DND-41 (cell line): ENCODE measurements at regions not wholly inside any gene's neighbourhood (a gene's known extent, or its start where the extent isn't known, plus 50 kb on each side); places are given as distances from the start of the nearest gene placed in this dataset.

Experiments
- ATAC-seq: fragments of 200-7000 bp; cut with Tn5 transposase; 3 replicates; pipeline ENCODE4 v1.9.1; 2021; ENCODE audit warnings: low read depth; ENCODE audit not compliant: insufficient read depth
- DNase-seq: peaks from one replicate; pipeline ENCODE4 v3.0.0-alpha.2; 2020
- H2AFZ ChIP-seq: 2 replicates; pipeline ENCODE4 v1.6.0; 2012; ENCODE audit warnings: low read depth, low read length
- H3K27ac ChIP-seq: 2 replicates; pipeline ENCODE4 v1.5.1; 2012; ENCODE audit warnings: low read length, inconsistent platforms
- H3K27me3 ChIP-seq: fragments of 200-600 bp; sonication (generic); 2 replicates; pipeline ENCODE4 v1.6.0; 2012; ENCODE audit warnings: low read length, mild to moderate bottlenecking, inconsistent platforms; ENCODE audit not compliant: insufficient read depth, poor library complexity
- H3K36me3 ChIP-seq: 2 replicates; pipeline ENCODE4 v1.5.1; 2012; ENCODE audit warnings: low read length, inconsistent platforms; ENCODE audit not compliant: insufficient read depth
- H3K4me1 ChIP-seq: 2 replicates; pipeline ENCODE4 v1.5.1; 2012; ENCODE audit warnings: mild to moderate bottlenecking, low read length; ENCODE audit not compliant: insufficient read depth
- H3K4me2 ChIP-seq: 2 replicates; pipeline ENCODE4 v1.6.0; 2012; ENCODE audit warnings: mild to moderate bottlenecking, moderate library complexity, low read length, inconsistent platforms; ENCODE audit not compliant: insufficient read depth
- H3K4me3 ChIP-seq, 2 experiments: fragments of 200-600 bp in 1 of 2; shearing (Covaris generic) in 1 of 2; 2 replicates each; pipeline ENCODE4 v1.5.1; 2012 to 2016; ENCODE audit warnings: inconsistent platforms in 2 of 2, low read length in 2 of 2, mild to moderate bottlenecking in 2 of 2, low read depth in 1 of 2, moderate library complexity in 1 of 2
- H3K79me2 ChIP-seq: 2 replicates; pipeline ENCODE4 v1.6.0; 2012; ENCODE audit warnings: low read length, inconsistent platforms; ENCODE audit not compliant: insufficient read depth
- H3K9ac ChIP-seq: 2 replicates; pipeline ENCODE4 v1.6.0; 2012; ENCODE audit warnings: low read depth, mild to moderate bottlenecking, inconsistent platforms, low read length, moderate library complexity
- H3K9me3 ChIP-seq: 2 replicates; pipeline ENCODE4 v1.5.1; 2012; ENCODE audit warnings: low read length, moderate library complexity, mild to moderate bottlenecking, inconsistent platforms; ENCODE audit not compliant: insufficient read depth, severe bottlenecking
- H4K20me1 ChIP-seq: 2 replicates; pipeline ENCODE4 v1.6.0; 2012; ENCODE audit warnings: low read length; ENCODE audit not compliant: insufficient read depth
- EZH2 ChIP-seq: IDR thresholded peaks from 3 replicates; pipeline ENCODE4 v1.6.1; 2012; ENCODE audit warnings: borderline replicate concordance, low read depth, mild to moderate bottlenecking, moderate library complexity, low read length, inconsistent platforms; ENCODE audit not compliant: severe bottlenecking
- TF ChIP-seq, protein P1 (sequence below): IDR thresholded peaks from 2 replicates; pipeline ENCODE4 v1.5.1; 2012; ENCODE audit warnings: borderline replicate concordance, low read length, moderate library complexity, mild to moderate bottlenecking; ENCODE audit not compliant: poor library complexity, severe bottlenecking; ENCODE audit errors: extremely low read depth

DNA sequence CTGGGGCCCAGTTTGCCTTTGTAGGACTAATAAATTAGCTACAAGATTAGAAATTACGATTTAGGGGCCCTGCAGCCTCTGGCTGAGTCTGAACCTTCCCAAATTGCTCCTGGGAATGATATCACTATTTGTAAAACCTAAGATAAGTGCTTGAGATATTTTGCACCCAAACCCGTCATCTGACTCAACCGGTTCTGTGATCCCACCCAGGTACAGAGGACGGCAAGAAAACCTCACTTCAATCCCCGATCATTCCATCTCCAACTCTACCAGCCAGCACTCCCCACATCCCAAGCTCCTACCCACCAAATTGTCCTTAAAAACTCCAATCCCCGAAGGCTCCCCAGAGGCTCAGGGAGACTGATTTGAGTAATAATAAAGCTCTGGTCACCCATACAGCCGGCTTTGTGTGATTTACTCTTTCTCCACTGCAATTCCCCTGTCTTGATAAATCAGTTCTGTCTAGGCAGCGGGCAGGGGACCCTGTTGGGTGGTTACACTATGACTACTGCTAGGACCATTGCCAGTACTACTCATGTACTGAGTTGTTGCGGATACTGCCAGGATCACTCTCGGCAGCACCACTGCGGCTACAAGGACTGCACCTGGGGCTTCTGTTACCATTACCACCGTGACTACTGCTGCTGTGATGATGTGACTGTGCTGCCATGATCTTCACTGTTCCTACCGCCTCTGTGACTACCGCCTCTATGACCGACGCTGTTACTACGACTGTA, 73.1 kb downstream of the IRF8 start:
- H3K4me3 ChIP-seq, result no peak overlapping the region
- no peak for DNase-seq
- no peak for ATAC-seq
- H3K36me3 ChIP-seq, result no peaks in the 10 kb centered on the region
- H3K4me1 ChIP-seq, result no peaks in the 10 kb centered on the region
- H3K4me2 ChIP-seq, result no peak overlapping the region
- no peaks in the 10 kb centered on the region for H3K27me3 ChIP-seq
- no peak overlapping the region for H3K9ac ChIP-seq
- peaks cover 5% of the 10 kb centered on the region for H3K9me3 ChIP-seq
- H4K20me1 ChIP-seq, result no peaks in the 10 kb centered on the region; the same call in 1 of the 2 replicates
- no peaks in the 10 kb centered on the region for H3K79me2 ChIP-seq
- H2AFZ ChIP-seq, result no peak overlapping the region
- no peak for TF ChIP-seq EZH2
- TF ChIP-seq, protein P1, sequence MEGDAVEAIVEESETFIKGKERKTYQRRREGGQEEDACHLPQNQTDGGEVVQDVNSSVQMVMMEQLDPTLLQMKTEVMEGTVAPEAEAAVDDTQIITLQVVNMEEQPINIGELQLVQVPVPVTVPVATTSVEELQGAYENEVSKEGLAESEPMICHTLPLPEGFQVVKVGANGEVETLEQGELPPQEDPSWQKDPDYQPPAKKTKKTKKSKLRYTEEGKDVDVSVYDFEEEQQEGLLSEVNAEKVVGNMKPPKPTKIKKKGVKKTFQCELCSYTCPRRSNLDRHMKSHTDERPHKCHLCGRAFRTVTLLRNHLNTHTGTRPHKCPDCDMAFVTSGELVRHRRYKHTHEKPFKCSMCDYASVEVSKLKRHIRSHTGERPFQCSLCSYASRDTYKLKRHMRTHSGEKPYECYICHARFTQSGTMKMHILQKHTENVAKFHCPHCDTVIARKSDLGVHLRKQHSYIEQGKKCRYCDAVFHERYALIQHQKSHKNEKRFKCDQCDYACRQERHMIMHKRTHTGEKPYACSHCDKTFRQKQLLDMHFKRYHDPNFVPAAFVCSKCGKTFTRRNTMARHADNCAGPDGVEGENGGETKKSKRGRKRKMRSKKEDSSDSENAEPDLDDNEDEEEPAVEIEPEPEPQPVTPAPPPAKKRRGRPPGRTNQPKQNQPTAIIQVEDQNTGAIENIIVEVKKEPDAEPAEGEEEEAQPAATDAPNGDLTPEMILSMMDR, result no peak
- no peak overlapping the region for H3K27ac ChIP-seq

DNA sequence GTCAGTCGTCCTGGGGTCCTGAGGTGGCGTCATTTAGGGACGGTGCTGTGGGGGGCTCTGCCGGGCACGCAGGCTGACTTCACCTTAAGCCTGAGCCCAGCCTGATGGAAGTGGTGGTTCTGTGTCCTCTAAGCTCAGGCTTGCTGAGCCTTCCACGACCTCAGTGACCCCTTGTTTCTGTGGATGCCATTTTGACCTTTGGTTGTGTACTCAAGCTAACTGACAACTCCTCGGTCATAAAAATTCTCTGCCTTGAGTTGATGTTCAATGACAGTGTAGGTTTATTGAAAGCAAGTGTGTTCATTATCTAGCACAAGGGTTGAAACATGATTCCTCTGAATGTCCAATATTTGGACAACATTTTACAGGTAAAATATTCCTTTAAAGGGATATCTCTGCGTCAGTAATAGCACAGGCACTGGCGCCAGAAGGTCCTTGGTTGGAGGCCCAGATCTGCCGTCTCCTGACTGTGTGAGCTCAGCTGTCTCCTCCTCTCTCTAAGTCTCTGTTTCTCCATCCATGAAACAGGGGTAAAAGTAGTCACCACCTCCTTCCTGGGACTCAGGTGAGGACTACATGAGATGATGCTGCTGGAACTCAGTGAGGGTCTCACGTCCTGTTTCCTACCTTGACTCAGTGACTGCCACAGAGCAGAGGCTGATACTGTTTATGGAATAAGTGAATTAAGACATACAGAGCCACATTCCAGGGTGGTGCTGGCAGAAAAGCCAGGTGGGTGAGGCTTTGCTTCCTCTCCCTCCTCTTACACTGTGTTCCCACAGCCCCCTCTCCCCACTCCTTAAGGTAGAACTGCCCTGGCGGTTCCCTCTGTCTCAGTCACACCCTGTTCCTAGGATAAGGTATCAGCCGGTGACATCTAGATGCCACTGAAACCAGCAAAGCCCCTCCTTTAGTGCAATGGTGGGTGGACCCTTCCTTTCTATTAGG, 75.7 kb downstream of the IRF8 start:
- ATAC-seq, result no peak
- H3K79me2 ChIP-seq, result no peaks in the 10 kb centered on the region
- no peaks in the 10 kb centered on the region for H3K36me3 ChIP-seq
- no peak overlapping the region for H3K4me2 ChIP-seq
- H2AFZ ChIP-seq, result no peak overlapping the region
- H3K4me3 ChIP-seq, result no peak overlapping the region
- H3K4me1 ChIP-seq, result no peaks in the 10 kb centered on the region
- no peak overlapping the region for H3K9ac ChIP-seq
- H3K27me3 ChIP-seq, result no peaks in the 10 kb centered on the region
- H4K20me1 ChIP-seq, result no peaks in the 10 kb centered on the region
- no peak for DNase-seq
- no peak overlapping the region for H3K27ac ChIP-seq
- TF ChIP-seq, protein P1, result no peak
- no peak for TF ChIP-seq EZH2
- H3K9me3 ChIP-seq, result peaks cover 5% of the 10 kb centered on the region

DNA sequence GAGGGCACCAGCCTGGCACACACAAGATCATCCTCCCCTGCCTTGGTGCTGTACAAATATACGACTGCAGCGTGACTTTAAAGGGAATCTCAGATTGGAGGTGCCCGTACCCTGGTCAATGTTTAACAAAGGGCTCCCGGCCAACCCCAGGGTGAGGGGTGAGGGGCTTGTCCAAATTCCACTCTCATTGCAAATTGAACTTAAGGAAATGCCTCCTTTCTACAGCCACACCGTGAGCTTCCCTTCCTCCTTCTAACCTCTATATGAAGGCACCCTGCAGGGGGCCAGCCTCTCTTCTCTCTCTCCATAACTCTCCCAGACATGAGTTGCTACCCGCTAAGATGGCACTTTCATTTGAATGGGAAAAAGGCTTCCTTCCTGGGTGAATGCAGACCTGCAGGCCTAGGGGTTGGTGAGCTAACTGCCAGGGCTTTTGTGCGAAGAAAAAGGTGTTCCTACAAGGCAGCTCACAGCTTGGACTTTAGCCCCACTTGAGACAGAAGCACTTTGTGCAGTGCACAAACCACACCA, 76.6 kb downstream of the IRF8 start:
- no peaks in the 10 kb centered on the region for H3K27me3 ChIP-seq
- ATAC-seq, result no peak

More for the DNA sequence above, 76.6 kb downstream of the IRF8 start:
- no peaks in the 10 kb centered on the region for H3K79me2 ChIP-seq
- peaks cover 5% of the 10 kb centered on the region for H3K9me3 ChIP-seq
- no peak for DNase-seq
- no peak overlapping the region for H3K9ac ChIP-seq
- H3K36me3 ChIP-seq, result no peaks in the 10 kb centered on the region
- no peak overlapping the region for H3K4me3 ChIP-seq
- H2AFZ ChIP-seq, result no peak overlapping the region
- H3K27ac ChIP-seq, result no peak overlapping the region
- no peak for TF ChIP-seq EZH2
- TF ChIP-seq, protein P1, result no peak
- H3K4me2 ChIP-seq, result no peak overlapping the region
- no peaks in the 10 kb centered on the region for H3K4me1 ChIP-seq
- no peaks in the 10 kb centered on the region for H4K20me1 ChIP-seq
